HG03175 (cell line): ENCODE measurements at regions not wholly inside any gene's neighbourhood (a gene's known extent, or its start where the extent isn't known, plus 50 kb on each side); places are given as distances from the start of the nearest gene placed in this dataset.
"Not testable (repeated sequence)": the region's sequence is repeated elsewhere in the genome, so short reads cannot be mapped to it uniquely, and the experiment has no call there.

Source experiments
- ATAC-seq: cut with Tn5 transposase; IDR thresholded peaks from one replicate; pipeline ENCODE4 v1.9.1; 2021; ENCODE audit warnings: mild to moderate bottlenecking, moderate library complexity; ENCODE audit not compliant: unreplicated experiment

DNA sequence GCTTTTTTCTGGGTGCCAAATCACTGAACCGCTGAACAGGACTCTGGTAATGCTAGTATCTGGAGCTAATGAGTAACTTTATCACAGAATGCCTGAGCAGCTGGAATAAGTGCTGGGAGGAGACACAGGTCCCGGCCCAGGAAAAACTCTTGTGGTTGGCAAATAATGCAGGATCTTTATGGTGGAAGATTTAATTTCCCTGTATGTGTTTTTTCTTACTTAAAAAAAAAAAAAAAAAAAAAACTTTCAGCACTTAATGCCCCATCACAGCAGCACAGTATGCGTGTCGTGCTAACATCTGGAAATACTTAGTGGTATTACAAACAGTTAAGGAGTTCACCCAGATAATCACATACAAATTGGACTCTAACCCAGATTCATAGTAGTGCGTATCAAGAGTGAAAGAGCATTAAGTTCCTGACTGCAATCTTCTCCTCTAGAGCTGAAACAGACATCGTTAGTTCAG is 220.7 kb downstream of the TOMM20 start:
- ATAC-seq: no peak

GRCh38 chr1:234907208-234907939 is 221.3 kb downstream of the TOMM20 start:
- no peak for ATAC-seq

DNA sequence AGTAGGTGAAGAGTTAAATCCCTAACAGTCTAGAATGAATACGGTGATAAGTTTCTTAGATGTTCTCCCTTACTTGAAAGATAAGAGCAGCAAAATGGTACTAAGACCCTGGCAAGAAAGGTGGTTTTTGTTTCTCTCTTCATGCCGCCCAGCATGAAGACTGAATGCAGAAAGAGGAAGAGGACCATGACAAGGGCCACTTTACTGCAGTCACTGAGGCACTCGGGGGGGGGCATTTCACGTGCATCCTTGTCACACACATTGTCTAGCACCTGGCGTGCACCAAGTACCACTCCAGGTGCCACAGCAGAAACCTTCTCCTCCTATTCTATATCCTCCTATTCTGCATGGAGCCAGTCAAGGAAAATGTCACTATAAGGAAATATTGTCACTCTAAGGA is 222.0 kb downstream of the TOMM20 start:
- no peak for ATAC-seq

GRCh38 chr1:234902774-234903547 is 225.7 kb downstream of the TOMM20 start:
- no peak for ATAC-seq

DNA sequence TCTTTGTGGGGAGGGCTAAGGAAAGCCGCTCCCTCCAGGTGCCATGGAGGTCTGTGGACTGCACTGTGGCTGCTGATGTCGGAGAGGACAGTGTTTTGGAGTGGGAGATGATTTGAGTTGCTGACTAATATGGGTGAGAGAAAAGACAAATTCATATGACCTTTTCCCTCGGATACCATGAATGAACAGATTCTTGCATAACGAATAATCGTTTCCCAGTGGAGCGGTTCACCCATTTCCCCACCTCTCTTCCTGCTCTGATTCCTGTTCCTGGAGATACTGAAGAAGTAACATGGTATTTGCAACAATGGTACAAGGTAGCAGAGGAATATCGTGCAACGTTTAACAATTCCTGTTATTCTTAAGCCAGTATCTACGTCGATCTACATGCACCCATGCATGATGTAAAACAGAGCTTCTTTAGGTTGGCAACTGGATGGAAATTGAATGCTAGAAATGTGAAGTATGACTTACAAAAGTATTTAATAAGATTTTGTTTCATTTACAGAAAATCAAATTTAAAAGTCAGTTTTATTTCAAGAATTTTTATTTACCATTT is 227.1 kb downstream of the TOMM20 start:
- ATAC-seq: no peak

- ATAC-seq: no peak
Observed at GRCh38 chr1:234900595-234900994, 228.0 kb downstream of the TOMM20 start.

GRCh38 chr1:234899730-234900072 is 228.9 kb downstream of the TOMM20 start:
- no peak for ATAC-seq

GRCh38 chr1:234899041-234899729 is 229.5 kb downstream of the TOMM20 start:
- no peak for ATAC-seq

DNA sequence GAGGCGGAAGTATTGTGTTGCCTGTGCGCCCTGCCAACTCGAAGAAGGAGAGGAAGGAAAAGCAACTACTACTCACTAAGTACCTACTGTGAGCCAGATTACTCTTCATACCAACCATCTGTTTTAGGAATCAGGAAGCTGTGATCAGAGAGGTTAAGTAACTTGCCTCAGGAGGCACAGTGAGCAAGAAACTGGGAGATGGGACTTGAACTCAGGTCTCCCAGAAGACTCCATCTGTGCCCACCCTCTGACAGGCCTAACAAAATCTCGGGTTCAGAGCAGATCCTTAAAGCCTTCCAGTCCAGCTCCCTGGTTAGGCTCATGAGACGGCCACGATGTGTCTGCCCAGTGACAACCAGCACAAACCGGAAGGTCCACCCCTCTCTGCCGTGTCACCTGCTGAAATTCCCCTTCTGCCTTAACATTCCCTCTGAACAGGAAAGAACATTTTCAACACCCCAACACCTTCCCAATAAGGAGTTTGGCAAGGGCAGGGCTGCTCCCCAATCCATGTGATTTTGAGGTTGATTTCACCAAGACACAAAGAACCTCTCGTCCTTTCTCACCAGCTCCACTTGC is 230.1 kb downstream of the TOMM20 start:
- ATAC-seq: no peak

DNA sequence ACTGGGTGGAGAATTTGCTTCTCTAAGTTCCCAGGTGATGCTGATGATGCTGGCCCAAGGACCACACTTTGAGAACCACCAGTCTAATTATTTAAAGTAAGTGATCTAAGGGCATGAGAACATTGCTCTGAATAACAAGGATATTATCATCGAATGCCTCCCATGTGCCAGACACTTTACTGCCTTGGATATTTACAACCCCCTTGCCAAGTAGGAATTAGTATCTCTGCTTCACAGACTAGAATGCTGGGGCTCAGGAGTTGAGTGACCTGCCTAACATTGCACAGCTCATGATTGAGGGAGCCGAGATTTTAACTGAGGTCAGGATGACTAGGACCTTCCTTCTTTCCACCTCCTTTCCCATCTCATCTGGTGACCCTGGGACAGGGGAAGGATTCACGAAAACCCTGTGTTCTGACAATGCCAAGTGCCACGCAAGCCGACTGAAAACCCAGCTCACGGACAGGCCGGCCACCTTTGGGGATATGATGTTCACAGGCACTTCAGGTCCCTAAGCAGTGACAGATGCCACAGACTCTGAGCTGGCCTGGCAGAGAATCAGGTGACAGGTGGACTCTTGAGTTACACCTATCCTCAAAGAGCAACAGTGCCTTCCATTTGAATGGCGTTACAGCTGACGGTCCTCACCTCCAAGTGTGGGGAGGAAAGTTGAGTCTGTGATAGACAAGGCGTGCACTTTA is 230.7 kb downstream of the TOMM20 start:
- no peak for ATAC-seq

GRCh38 chr1:234897390-234897749 is 231.3 kb downstream of the TOMM20 start:
- ATAC-seq: no peak

GRCh38 chr1:234896477-234897389 is 231.9 kb downstream of the TOMM20 start:
- no peak for ATAC-seq

DNA sequence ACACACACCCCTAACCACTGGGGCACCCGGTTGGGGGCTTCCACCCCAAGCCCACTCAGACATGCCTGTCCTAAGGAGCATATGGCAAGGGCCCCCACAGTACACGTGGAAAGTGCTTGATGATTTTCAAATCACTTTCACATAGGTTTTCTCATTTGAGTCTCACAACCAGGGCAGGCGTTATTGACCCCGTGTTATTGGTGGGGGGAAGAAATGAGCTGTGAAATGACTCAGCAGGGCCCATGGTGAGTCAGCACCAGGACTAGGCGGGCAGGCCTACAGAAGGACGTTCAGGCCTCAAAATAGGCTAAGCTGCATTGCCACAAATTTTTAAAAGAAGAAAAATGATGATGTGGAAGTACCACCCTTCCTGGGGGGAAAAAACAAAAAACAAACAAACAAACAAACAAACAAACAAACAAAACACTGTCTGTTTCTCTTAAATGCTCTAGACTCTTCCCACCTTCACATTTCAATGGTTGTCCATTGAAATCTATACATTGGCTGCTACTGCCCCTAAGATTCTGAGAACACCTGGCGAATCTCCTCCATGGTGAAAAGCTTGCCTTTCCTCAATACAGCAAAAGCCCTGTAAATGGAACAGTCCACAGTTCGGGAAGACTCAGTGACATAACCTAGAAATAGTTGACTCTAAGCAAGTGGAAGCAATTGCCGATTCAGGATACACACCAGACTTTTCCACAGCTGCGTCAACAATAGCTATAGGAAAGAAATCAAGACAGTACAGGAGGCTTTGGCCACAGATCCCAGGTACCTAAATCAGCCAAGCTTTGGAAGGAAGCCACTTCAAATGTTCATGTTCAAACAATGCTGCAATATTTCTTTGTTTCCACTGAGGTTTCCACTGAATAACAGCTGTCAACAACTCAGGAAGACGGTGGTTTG is 234.7 kb downstream of the TOMM20 start:
- ATAC-seq: no peak

- ATAC-seq: no peak
Observed at GRCh38 chr1:234893359-234893724, 235.3 kb downstream of the TOMM20 start.

DNA sequence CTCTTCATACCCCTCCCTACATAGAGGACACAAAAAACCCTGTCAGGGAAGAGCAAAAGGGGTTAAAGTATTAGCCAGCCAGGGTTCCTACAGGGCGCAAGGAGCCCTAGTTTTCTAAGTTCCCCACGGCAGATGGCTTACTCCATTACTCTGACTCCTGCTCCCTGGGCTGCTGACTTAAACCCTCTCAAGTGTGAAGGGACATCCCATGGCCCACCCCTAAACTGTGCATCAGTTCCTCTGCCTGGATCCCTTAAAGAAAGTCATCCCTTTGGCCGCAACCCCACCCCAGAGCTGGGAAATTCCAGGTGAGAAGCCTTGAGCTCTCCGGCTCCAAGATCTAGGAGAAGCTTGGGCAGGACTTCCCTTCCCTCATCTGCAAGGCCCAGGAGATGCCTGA is 236.0 kb downstream of the TOMM20 start:
- ATAC-seq: no peak

- no peak for ATAC-seq
Observed at GRCh38 chr1:234891427-234891826, 237.2 kb downstream of the TOMM20 start.

- ATAC-seq: no peak
Observed at GRCh38 chr1:234889643-234890042, 239.0 kb downstream of the TOMM20 start.

DNA sequence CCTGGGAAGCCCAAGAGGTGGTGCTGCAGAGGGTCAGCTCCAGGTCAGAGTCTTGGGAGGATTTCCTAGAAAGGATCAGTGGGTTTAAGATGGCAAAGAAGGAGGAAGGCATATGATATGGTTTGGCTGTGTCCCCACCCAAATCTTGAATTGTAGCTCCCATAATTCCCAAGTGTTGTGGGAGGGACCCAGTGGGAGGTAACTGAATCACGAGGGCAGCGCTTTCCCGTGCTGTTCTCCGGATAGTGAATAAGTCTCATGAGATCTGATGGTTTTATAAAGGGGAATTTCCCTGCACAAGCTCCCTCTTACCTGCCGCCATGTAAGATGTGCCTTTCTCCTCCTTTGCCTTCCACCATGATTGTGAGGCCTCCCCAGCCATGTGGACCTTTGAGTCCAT is 240.4 kb downstream of the TOMM20 start:
- not testable (repeated sequence) for ATAC-seq
